ENCODE measurements at regions not wholly inside any gene's neighbourhood (a gene's known extent, or its start where the extent isn't known, plus 50 kb on each side); places are given as distances from the start of the nearest gene placed in this dataset.

DNA sequence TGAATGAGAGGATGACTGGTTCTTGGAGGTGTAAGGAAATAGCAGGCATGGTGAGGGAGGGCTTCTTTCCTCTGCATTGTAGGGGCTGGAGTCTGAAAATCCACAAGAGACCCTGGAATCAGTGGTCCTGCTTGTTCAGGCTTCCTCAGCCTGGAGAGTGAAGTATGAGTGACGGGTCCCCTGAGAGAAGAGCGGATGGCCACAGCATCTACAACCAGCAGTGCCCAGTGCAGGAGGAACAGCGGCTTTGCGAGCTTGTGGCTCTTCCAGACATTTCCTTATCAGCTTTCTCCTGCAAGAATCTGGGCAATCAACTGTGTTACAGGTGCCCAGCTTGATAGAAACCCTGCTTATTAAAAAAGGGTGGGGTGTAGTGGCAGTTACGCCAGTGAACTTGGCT lies 97.0 kb upstream of the HES1 start:
- Histone ChIP-seq H4K91ac (replicated peaks; ENCODE audit: insufficient read length, low read length) (peak overlapping the region; percentile 71), H4K8ac (ENCODE audit: extremely low read depth, insufficient read depth, low read length) (no peak overlapping the region), H3K27me3 (replicated peaks in 1 of 4; ENCODE audit: control insufficient read depth in 3 of 4, extremely low read depth in 1 of 4, insufficient read depth in 3 of 4, low read length in 3 of 4) (no peaks in the 10 kb centered on the region; a peak in 1 of 7 replicates), H4K5ac (ENCODE audit: insufficient read length, low read depth, low read length) (no peak overlapping the region), H2BK20ac (ENCODE audit: low read length) (no peak overlapping the region), H3K18ac (ENCODE audit: extremely low read depth, low read length) (no peak overlapping the region), H3K79me2 (ENCODE audit: control insufficient read depth in 1 of 2, insufficient read depth in 2 of 2, low read length in 2 of 2) (no peaks in the 10 kb centered on the region), H3K4me3 (ENCODE audit: extremely low read depth in 1 of 4, insufficient read depth in 2 of 4, low read depth in 3 of 4, low read length in 4 of 4) (no peak overlapping the region), H4K20me1 (replicated peaks in 1 of 2; ENCODE audit: control insufficient read depth in 1 of 2, insufficient read depth in 2 of 2, low read length in 2 of 2) (no peaks in the 10 kb centered on the region), H3K56ac (replicated peaks; ENCODE audit: insufficient read length, low read depth, low read length) (no peak overlapping the region), H3K23ac (ENCODE audit: insufficient read length) (no peak overlapping the region), H2AFZ (ENCODE audit: low read length) (no peak overlapping the region), H2BK120ac (replicated peaks; ENCODE audit: low read depth, low read length) (no peak overlapping the region), H3K4me2 (ENCODE audit: insufficient read depth in 1 of 2, low read depth in 2 of 2, low read length in 2 of 2) (no peak overlapping the region), H3K4me1 (replicated peaks in 1 of 4; ENCODE audit: control insufficient read depth in 3 of 4, insufficient read depth in 4 of 4, low read length in 3 of 4) (no peaks in the 10 kb centered on the region; a peak in 1 of 7 replicates), H3K4ac (replicated peaks; ENCODE audit: insufficient read length, low read depth, low read length) (no peak overlapping the region), H2BK12ac (ENCODE audit: low read depth, low read length) (no peak overlapping the region), H3K23me2 (ENCODE audit: low read depth, low read length) (no peaks in the 10 kb centered on the region), H3K9ac (replicated peaks in 1 of 4; ENCODE audit: extremely low read depth in 1 of 4, low read depth in 3 of 4, low read length in 3 of 4) (no peak overlapping the region), H3K9me3 (ENCODE audit: insufficient read depth in 2 of 2, low read depth in 1 of 2, low read length in 1 of 2) (no peaks in the 10 kb centered on the region), H2BK5ac (ENCODE audit: low read depth, low read length) (no peak overlapping the region), H2AK5ac (ENCODE audit: low read depth, low read length) (no peak overlapping the region), H2BK15ac (ENCODE audit: low read length) (no peak overlapping the region), H3K79me1 (ENCODE audit: low read depth, low read length) (no peaks in the 10 kb centered on the region), H3K14ac (ENCODE audit: insufficient read length) (no peak overlapping the region), H3K27ac (ENCODE audit: low read depth, low read length) (no peak overlapping the region), H3K36me3 (ENCODE audit: control insufficient read depth in 2 of 4, insufficient read depth in 4 of 4, low read length in 3 of 4) (no peaks in the 10 kb centered on the region)
- no peak for FAIRE-seq
- WGBS, 2 experiments (ENCODE audit: extremely low coverage in 1 of 2, insufficient coverage in 1 of 2, insufficient read length in 1 of 2, insufficient replicate concordance in 2 of 2, low coverage in 1 of 2, low lambda C conversion rate in 2 of 2, missing lambda C conversion rate in 1 of 2): 95% methylated on average over 5 of the region's 5 CpGs; no CpG with 5 or more reads in 1 of the 2 experiments
- DNase-seq (ENCODE audit: low read depth in 1 of 2, low spot score in 2 of 2): no peak
- ChIA-PET POLR2A (ENCODE audit: partially characterized antibody) (no interaction called here), CTCF (ENCODE audit: partially characterized antibody) (interaction anchor here (1.1 kb wide), 1 partner anchor 232 kb away, joined by 4 read pairs; no protein-coding TSS in a partner anchor)
- TF ChIP-seq SRF (IDR thresholded peaks at IDR 0.05; ENCODE audit: low read depth, low read length): no peak
- no peak for TF ChIP-seq SIX5 (IDR thresholded peaks at IDR 0.05; ENCODE audit: low read depth, low read length)
- no peak for TF ChIP-seq POLR2AphosphoS5 (IDR thresholded peaks at IDR 0.05; ENCODE audit: low read depth, low read length)
- TF ChIP-seq BCL11A (IDR thresholded peaks at IDR 0.05; ENCODE audit: low read depth in 2 of 2, low read length in 2 of 2): no peak
- TF ChIP-seq JUN (IDR thresholded peaks at IDR 0.05; ENCODE audit: low read depth, low read length): no peak
- no peak for TF ChIP-seq RBBP5 (IDR thresholded peaks at IDR 0.05; ENCODE audit: borderline replicate concordance, low read depth, low read length)
- no peak for TF ChIP-seq BACH1 (IDR thresholded peaks at IDR 0.05; ENCODE audit: low read length)
- TF ChIP-seq CHD2 (IDR thresholded peaks at IDR 0.05; ENCODE audit: low read length): no peak

Measured in H1 (cell line).